ENCODE measurements at regions not wholly inside any gene's neighbourhood (a gene's known extent, or its start where the extent isn't known, plus 50 kb on each side); places are given as distances from the start of the nearest gene placed in this dataset.
A peak's percentile ranks its signal among the peaks of the same experiment; 100 is the strongest.
"Not testable (repeated sequence)": the region's sequence is repeated elsewhere in the genome, so short reads cannot be mapped to it uniquely, and the experiment has no call there.

- no peak for DNase-seq (ENCODE audit: low read depth)
These were observed 51.2 kb upstream of the RDX start for GRCh38 chr11:110347660-110348059.

DNA sequence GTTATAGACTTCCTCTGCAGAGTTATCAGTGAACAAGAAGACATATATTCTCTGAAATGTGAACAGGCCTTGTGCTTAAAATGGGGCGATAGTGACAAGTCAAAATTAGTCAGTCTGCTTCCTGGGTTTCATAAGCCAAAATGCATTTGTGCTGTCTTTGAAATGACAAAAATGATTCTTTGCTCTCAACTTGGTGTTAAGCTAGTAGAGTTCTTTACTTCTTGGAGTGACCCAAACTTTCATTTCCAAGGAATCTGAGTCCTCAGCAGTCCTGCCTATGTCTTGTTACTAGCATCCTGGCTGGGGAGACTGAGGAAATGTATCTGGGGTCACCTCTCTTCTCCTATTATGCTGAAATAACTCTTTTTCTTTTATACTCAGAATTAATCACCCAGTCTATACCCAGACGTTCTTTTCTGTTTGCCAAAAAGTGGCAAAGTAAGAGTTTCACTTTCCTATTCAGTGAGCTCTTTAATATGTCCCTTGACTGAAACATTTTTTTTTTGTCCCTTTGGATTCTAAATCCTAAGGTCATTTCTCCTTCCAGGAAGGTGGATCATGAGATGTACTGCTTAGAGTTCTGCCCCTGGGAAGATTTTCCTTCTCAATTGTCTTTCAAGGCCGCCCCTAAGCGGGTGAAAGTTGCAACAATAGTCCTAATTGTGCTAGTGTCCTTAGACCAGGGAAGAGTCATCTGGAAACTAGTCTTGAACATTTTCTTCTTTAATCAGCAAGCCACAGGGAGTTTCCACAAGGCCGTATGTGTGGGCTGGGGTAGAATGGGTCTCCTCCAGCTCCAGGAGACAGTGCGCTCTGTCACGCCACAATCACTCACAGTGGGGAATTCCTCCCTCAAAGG, 53.0 kb upstream of the RDX start:
- DNase-seq (ENCODE audit: low read depth): no peak

DNA sequence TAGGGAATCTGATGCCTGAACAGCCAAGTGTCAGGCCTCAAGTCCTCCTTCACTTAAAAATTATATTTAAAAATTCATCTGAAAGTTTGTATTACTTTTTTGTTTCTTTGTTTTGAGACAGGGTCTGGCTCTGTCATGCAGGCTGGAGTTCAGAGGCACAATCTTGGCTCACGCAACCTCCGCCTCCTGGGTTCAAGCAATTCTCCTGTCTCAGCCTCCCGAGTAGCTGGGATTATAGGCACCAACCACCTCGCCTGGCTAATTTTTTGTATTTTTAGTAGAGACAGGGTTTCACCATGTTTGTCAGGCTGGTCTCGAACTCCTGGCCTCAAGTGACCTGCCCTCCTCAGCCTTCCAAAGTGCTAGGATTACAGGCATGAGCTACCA, 53.6 kb upstream of the RDX start:
- not testable (repeated sequence) for DNase-seq (ENCODE audit: low read depth)

DNA sequence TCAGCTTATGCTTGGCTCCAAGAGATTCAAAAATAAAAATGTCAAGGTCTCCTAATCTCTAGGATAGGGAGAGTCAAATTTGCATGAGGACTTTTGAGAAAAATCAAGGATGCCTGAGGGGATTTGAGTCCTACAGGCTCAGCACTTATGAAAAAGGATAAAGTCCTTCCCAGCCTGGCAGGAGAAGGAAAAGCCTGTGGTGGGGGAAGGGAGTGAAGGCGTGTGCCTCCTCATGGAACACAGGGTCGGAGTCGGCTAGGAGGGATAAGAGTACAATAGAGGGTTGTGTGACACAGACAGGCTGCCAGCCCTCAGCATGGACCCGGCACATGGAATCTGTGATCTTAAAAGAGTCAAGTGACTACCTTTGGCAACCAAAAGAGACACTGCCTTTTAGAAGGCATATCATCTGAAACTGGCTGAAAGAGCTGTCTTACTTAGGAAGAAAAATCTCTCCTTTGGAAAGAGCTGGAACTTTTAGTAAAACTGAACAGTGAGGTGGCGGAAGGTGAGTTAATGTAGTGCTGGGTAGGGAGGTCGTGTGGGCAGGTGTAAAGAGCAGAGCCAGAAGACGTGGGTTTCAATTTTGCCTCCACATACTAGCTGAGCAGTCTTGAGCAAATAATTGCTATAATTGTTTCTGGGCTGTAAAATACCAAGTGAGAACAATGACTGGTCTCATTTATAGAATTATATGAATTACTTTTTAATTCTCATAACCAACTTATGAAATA, 58.8 kb upstream of the RDX start:
- DNase-seq (ENCODE audit: low read depth): no peak

GRCh38 chr11:110356762-110357671, 60.6 kb upstream of the RDX start:
- DNase-seq (ENCODE audit: low read depth): peak; percentile 43

- DNase-seq (ENCODE audit: low read depth): no peak
These were observed 61.9 kb upstream of the RDX start for GRCh38 chr11:110358336-110358735.

DNA sequence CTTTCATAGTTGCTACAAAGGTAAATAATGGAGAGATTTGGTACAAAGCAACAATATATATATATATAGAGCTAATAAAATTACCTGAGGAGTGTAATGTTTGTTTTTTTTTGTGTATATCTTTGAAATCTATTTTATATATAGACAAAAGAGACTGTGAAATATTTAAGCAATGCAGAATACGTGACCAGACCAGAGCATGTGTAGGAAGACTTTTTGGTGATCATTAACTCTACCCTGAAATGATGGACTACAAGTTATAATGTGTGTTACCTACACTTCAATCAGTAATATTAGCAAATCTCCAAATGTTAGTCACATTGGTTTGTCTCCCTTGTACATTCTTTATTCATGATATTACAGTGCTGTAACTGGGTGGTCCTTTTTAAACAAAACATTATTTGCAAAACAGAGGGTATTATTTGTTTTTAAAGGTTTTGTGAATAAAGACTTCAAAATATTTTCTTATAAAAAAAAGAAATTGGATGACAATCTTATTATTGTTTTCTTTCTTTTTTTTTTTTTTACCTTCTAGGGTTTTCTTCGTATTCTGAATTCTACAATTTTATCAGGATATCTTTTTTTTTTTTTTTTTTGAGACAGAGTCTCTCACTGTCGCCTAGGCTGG, 64.5 kb upstream of the RDX start:
- DNase-seq (ENCODE audit: low read depth): not testable (repeated sequence)

DNA sequence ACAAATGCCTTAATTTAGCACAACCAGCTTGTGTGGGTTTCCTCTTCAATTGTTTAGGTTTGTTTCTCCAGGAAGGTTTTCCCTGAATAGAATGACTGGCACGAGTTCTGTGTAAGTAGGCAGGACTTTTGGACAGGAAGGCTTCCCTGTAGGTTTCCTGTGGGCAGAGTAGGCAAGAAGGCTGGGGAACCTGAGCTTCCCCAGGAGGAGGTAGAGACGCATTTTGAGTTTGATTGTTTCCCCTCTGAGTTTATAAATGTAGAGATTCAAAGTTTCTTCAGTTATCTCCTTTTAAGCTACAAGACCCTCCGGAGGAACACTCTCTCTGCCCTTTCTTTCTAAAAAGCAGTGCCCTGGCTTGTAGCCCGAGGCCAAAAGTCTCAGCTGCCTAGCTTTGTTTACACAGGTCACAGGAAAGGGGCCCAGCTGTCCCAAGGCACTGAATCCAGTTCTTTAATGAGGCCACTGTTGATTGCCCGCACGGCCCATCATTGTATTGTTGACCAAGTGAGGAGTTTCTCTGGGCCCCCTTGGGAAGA, 66.6 kb upstream of the RDX start:
- DNase-seq (ENCODE audit: low read depth): peak; percentile 57

- no peak for DNase-seq (ENCODE audit: low read depth)
These were observed 63.5 kb upstream of the FDX1 start for GRCh38 chr11:110366291-110366690.

DNA sequence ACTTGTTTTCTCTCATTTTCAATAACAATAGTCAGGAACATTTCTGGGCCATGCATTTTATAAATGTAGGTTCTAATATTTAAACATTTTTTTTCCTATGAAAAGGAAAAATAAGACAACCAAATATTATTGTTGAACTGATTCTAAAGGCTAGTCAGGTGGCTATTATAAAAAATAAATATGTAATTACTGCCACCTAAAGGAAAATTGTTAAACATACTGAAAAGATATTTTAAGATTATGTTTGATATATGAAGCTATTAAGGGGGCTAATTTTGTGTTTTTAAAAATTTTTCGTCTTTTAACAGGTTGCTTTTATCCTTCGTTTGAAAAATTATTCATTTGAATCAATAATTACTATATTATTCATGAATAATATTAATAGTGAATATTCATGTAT, 62.2 kb upstream of the FDX1 start:
- DNase-seq (ENCODE audit: low read depth): no peak

- no peak for DNase-seq (ENCODE audit: low read depth)
These were observed 58.7 kb upstream of the FDX1 start for GRCh38 chr11:110371084-110371483.

DNA sequence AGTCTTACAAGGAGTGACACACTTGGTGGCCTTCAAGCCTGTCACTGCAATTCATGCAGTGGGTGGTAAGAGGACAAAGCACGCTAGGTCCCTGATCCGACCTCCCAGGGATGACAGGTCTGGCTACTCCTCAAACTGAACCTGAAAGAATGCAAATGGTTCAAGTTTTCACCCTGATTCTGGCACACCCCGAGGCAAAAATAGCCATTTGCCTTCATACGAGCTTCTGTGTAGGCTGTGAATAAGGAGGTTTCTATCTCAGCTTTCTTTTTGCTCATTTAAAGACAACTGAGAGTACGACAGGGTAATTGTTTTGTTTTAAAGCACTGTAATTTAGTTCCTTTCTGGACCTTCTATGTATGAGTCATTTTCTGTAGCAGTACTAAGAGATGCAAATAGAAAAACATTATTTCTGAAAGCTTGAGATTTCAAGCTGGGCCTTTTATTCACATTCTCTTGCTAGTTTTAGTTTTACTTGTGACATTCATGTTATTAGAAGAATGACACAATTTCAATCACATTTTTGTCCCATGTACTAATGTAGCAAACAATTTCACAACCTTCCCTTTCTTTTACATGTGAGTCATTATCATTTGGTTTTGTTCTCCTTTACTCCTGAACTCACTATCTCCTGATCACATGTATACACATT, 56.6 kb upstream of the FDX1 start:
- DNase-seq (ENCODE audit: low read depth): peak; percentile 47

DNA sequence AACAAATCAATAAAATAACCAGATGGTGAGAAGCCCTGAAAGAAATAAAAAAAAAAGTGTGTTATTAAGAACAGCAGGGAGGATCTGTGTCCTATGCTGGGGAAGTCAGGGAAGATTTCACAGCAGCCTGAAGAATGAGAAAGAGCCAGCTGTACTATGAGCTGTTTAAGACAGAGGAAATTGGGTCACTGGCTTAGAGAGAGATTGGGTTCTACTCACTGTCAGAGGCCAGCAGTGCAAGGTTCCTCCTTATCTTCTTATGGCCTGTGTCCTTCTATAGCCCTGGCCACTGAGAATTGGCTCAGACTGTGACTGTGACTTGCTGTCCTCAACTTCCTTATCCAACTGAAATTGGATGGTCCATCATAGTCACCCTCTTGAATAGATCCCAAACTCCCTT, 54.8 kb upstream of the FDX1 start:
- DNase-seq (ENCODE audit: low read depth): no peak

DNA sequence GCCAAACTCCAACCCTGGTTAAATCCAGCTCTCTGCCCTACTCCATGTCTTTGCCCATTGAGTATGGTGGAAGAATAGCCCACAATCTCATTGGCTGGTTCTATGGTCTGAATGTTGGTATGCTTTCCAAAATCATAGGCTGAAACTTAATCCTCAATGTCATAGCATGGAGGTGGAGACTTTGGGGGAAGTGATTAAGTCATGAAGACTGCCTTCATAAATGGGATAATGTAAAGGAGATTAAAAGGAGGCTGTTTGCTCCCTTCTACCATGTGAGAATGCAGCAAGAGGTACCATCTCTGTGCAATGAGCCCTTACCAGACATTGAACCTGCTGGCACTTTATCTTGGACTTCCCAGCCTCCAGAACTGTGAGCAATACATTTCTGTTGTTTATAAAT, 54.4 kb upstream of the FDX1 start:
- no peak for DNase-seq (ENCODE audit: low read depth)

DNA sequence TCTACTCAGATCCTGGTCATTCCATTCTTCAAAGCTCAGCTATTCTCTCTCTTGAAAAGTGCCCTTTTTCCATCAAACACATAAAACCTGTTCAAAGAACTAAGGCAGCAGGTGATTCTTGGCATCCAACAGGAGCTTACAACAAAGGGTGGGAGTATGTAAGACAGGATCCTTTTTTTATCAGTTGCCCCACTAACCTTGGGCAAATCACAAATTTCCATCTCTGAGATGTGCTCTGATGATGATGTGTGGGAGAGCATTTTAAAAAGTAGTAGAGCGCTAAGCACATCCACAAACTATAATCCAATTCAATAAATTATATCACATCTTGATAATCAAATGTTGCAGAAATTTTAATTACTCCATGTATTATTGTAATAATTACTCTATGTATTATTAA, 53.7 kb upstream of the FDX1 start:
- no peak for DNase-seq (ENCODE audit: low read depth)

DNA sequence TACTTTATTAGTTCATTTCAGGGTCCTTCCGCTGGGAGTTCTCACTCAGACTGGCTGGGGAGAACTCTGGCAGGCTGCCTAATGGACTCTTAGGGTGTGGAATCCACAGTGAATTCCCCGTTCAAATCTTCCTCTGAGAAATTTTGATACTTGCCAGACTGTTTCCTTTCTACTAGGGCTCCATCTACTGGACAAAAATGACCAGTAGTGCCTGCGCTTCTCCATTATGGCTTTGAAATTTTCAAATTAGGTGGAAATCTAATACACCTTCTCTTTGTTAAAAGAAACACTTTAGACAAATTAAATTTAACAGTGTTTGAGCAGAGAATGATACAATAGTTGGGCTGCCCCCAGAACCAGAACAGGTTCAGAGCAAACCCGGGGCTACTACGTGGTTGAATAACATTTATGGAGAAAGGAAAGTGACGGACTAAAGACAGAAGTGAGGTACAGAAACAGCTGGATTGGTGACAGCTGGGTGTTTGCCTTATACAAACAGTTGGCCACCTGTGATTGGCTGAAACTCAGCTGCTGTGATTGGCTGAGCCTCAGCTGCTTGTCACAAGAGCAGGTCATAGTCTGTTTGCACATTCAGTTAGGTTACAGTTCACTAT, 52.9 kb upstream of the FDX1 start:
- peak; percentile 96 for DNase-seq (ENCODE audit: low read depth)

- no peak for DNase-seq (ENCODE audit: low read depth)
These were observed 52.3 kb upstream of the FDX1 start for GRCh38 chr11:110377434-110377833.

DNA sequence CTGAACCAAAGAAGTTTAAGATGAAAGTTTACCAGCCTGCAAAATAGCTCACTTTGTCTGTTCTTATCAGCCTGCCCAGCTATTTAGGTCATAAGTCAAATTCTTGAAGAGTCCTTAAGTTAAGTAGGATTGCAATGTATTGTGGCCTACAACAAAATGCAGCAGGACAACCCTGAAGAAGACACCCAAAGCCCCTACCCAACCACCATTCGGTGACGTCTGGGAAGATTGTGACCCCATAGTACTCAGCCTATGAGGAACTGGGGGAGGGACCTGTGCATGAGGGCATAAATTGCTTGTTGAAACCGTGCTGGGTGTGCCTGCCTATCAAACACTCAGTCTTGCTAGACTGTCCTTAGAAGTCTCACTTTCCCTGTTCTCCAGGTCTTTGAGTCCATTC, 50.5 kb upstream of the FDX1 start:
- DNase-seq (ENCODE audit: low read depth): no peak

DNA sequence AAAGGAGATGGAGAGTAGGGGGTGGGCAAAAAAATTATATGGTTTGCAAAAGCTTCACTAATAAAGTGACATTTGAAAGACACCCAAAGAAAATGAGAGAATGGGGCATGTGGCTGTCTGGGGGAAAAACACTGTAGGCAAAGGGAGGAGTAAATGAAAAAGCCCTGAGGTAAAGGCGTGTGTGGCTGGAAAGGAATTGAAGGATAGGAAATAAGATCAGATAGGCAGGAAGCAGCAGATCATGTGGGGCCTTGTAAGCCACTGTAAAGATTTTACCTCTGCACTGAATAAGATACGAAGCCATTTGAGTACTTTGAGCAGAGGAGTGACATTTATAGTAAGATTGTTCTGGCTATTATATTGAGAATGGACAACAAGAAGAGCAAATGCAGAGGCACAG, 49.8 kb upstream of the FDX1 start:
- no peak for DNase-seq (ENCODE audit: low read depth)

All from LHCN-M2 (cell line).